ENCODE measurements at regions not wholly inside any gene's neighbourhood (a gene's known extent, or its start where the extent isn't known, plus 50 kb on each side); places are given as distances from the start of the nearest gene placed in this dataset.

DNA sequence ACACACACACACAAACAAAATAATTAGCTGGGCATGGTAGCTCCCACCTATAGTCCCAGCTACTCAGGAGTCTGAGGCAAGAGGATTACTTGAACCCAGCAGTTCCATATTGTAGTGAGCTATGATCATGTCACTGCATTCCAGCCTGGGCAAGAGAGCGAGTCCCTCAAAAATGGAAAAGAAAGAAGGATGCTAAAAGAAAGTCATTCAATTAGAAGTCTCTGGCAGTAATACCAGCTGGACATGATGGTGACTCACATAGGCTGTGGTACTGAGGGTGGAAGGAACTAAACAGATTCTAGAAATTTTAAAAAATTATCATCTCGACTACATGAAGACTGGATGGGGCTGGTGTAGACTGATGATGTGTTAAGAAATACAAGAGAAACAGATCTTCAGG, 385.3 kb downstream of the ETV1 start:
- TF ChIP-seq EZH2phosphoT487 (IDR thresholded peaks at IDR 0.05; ENCODE audit: insufficient read depth, low read depth) (no peak), EZH2 (IDR thresholded peaks at IDR 0.05; ENCODE audit: insufficient read depth, poor library complexity, severe bottlenecking) (no peak)

Measured in GM23248 (cell line).